Hepatocyte (in vitro differentiated cells): ENCODE measurements at regions not wholly inside any gene's neighbourhood (a gene's known extent, or its start where the extent isn't known, plus 50 kb on each side); places are given as distances from the start of the nearest gene placed in this dataset.

ENCODE experiments used
- CTCF ChIP-seq: fragments of 200-600 bp; sonication (generic); IDR thresholded peaks from 2 replicates; pipeline ENCODE4 v1.5.1; 2016; ENCODE audit warnings: antibody characterized with exemption, mild to moderate bottlenecking; ENCODE audit not compliant: poor library complexity
- EZH2 ChIP-seq: fragments of 200-600 bp; sonication (generic); IDR thresholded peaks from 2 replicates; pipeline ENCODE4 v1.6.1; 2016; ENCODE audit warnings: antibody characterized with exemption, mild to moderate bottlenecking, borderline replicate concordance

- TF ChIP-seq EZH2 (no peak), CTCF (no peak)
Observed at GRCh38 chr5:124027441-124027840, 515.5 kb downstream of the CSNK1G3 start.
